ENCODE measurements at regions not wholly inside any gene's neighbourhood (a gene's known extent, or its start where the extent isn't known, plus 50 kb on each side); places are given as distances from the start of the nearest gene placed in this dataset.

GRCh38 chr13:77412860-77413259, 86.0 kb upstream of the MYCBP2 start:
- Histone ChIP-seq H4K20me1 (ENCODE audit: insufficient read depth, low read length) (no peaks in the 10 kb centered on the region), H3K79me2 (ENCODE audit: insufficient read depth, low read depth, low read length) (no peaks in the 10 kb centered on the region), H3K9me3 (ENCODE audit: low read length) (no peaks in the 10 kb centered on the region), H3K4me3 (ENCODE audit: low read depth, low read length, poor library complexity, severe bottlenecking) (no peak overlapping the region), H3K27ac (ENCODE audit: low read depth, low read length, poor library complexity, severe bottlenecking) (no peak overlapping the region), H2AFZ (ENCODE audit: low read length) (no peak overlapping the region), H3K4me1 (ENCODE audit: insufficient read depth, low read length, poor library complexity, severe bottlenecking) (peaks cover 31% of the 10 kb centered on the region), H3K36me3 (ENCODE audit: insufficient read depth, low read length) (no peaks in the 10 kb centered on the region), H3K4me2 (ENCODE audit: low read length) (no peak overlapping the region), H3K9me2 (ENCODE audit: insufficient read depth, low read length) (no peaks in the 10 kb centered on the region)
- TF ChIP-seq CTCF (conservative IDR thresholded peaks at IDR 0.05; ENCODE audit: low read length) (no peak), EZH2phosphoT487 (IDR thresholded peaks at IDR 0.05; ENCODE audit: borderline replicate concordance, low read depth, low read length) (no peak)
- BruUV-seq (replicated peaks), result no TSS peak
- ChIA-PET POLR2A (interaction anchor here (2.2 to 3.1 kb wide), 2 partner anchors 15 to 43 kb away, joined by 7 to 11 read pairs; no protein-coding TSS in a partner anchor), CTCF (ENCODE audit: unreplicated experiment) (no interaction called here)
- DNase-seq (ENCODE audit: low spot score), result no peak
- intact Hi-C loops (cut with micrococcal nuclease; ENCODE audit: unreplicated experiment), result no loop called here

- no peaks in the 10 kb centered on the region for H4K20me1 ChIP-seq (ENCODE audit: insufficient read depth, low read length)
- H3K4me2 ChIP-seq (ENCODE audit: low read length), result no peak overlapping the region
- intact Hi-C loops (cut with micrococcal nuclease; ENCODE audit: unreplicated experiment), result no loop called here
- peaks cover 25% of the 10 kb centered on the region for H3K4me1 ChIP-seq (ENCODE audit: insufficient read depth, low read length, poor library complexity, severe bottlenecking)
- no peaks in the 10 kb centered on the region for H3K79me2 ChIP-seq (ENCODE audit: insufficient read depth, low read depth, low read length)
- no peaks in the 10 kb centered on the region for H3K9me3 ChIP-seq (ENCODE audit: low read length)
- no peaks in the 10 kb centered on the region for H3K36me3 ChIP-seq (ENCODE audit: insufficient read depth, low read length)
- no peak overlapping the region for H3K27ac ChIP-seq (ENCODE audit: low read depth, low read length, poor library complexity, severe bottlenecking)
- no peak overlapping the region for H3K4me3 ChIP-seq (ENCODE audit: low read depth, low read length, poor library complexity, severe bottlenecking)
- no peaks in the 10 kb centered on the region for H3K9me2 ChIP-seq (ENCODE audit: insufficient read depth, low read length)
- no peak for TF ChIP-seq EZH2phosphoT487 (IDR thresholded peaks at IDR 0.05; ENCODE audit: borderline replicate concordance, low read depth, low read length)
- TF ChIP-seq CTCF (conservative IDR thresholded peaks at IDR 0.05; ENCODE audit: low read length), result no peak
- DNase-seq (ENCODE audit: low spot score), result no peak
- POLR2A ChIA-PET, result interaction anchor here (0.6 to 3.1 kb wide), 6 partner anchors 14 to 93 kb away, joined by 3 to 11 read pairs (median 5); no protein-coding TSS in a partner anchor
- CTCF ChIA-PET (ENCODE audit: unreplicated experiment), result no interaction called here
- H2AFZ ChIP-seq (ENCODE audit: low read length), result no peak overlapping the region
- no TSS peak for BruUV-seq (replicated peaks)
Observed at GRCh38 chr13:77412116-77412635, 85.3 kb upstream of the MYCBP2 start.

- Histone ChIP-seq H2AFZ (ENCODE audit: low read length) (no peak overlapping the region), H3K79me2 (ENCODE audit: insufficient read depth, low read depth, low read length) (no peaks in the 10 kb centered on the region), H4K20me1 (ENCODE audit: insufficient read depth, low read length) (no peaks in the 10 kb centered on the region), H3K4me3 (ENCODE audit: low read depth, low read length, poor library complexity, severe bottlenecking) (no peak overlapping the region), H3K27ac (ENCODE audit: low read depth, low read length, poor library complexity, severe bottlenecking) (no peak overlapping the region), H3K4me1 (ENCODE audit: insufficient read depth, low read length, poor library complexity, severe bottlenecking) (no peaks in the 10 kb centered on the region), H3K9me3 (ENCODE audit: low read length) (no peaks in the 10 kb centered on the region), H3K9me2 (ENCODE audit: insufficient read depth, low read length) (no peaks in the 10 kb centered on the region), H3K36me3 (ENCODE audit: insufficient read depth, low read length) (no peaks in the 10 kb centered on the region), H3K4me2 (ENCODE audit: low read length) (no peak overlapping the region)
- CTCF ChIA-PET (ENCODE audit: unreplicated experiment), result no interaction called here
- intact Hi-C loops (cut with micrococcal nuclease; ENCODE audit: unreplicated experiment), result no loop called here
- TF ChIP-seq CTCF (conservative IDR thresholded peaks at IDR 0.05; ENCODE audit: low read length), result no peak
- TF ChIP-seq EZH2phosphoT487 (IDR thresholded peaks at IDR 0.05; ENCODE audit: borderline replicate concordance, low read depth, low read length), result no peak
- DNase-seq (ENCODE audit: low spot score), result no peak
- BruUV-seq (replicated peaks), result no TSS peak
- POLR2A ChIA-PET, result interaction anchor here (0.5 to 1.1 kb wide), 3 partner anchors 10 to 62 kb away, joined by 3 read pairs; no protein-coding TSS in a partner anchor
Observed at GRCh38 chr13:77409412-77409811, 82.5 kb upstream of the MYCBP2 start.
